ENCODE measurements at regions not wholly inside any gene's neighbourhood (a gene's known extent, or its start where the extent isn't known, plus 50 kb on each side); places are given as distances from the start of the nearest gene placed in this dataset.
"Not testable (repeated sequence)": the region's sequence is repeated elsewhere in the genome, so short reads cannot be mapped to it uniquely, and the experiment has no call there.

- not testable (repeated sequence) for DNase-seq; H3K4me1 Mint-ChIP-seq; H3K9me3 Mint-ChIP-seq; H3K4me3 Mint-ChIP-seq; H3K36me3 Mint-ChIP-seq (ENCODE audit: low read depth); ATAC-seq; H3K27ac Mint-ChIP-seq; H3K27me3 Mint-ChIP-seq
Measured at GRCh38 chr1:144046645-144047044, 74.9 kb upstream of the FAM72C start.

- DNase-seq; H3K9me3 Mint-ChIP-seq; H3K27ac Mint-ChIP-seq; H3K4me3 Mint-ChIP-seq; H3K27me3 Mint-ChIP-seq; H3K4me1 Mint-ChIP-seq; H3K36me3 Mint-ChIP-seq (ENCODE audit: low read depth): not testable (repeated sequence)
- peak; percentile 57 for ATAC-seq
Measured at GRCh38 chr1:144045751-144046546, 74.2 kb upstream of the FAM72C start.

GRCh38 chr1:144042251-144042650, 70.5 kb upstream of the FAM72C start:
- ATAC-seq; DNase-seq; H3K36me3 Mint-ChIP-seq (ENCODE audit: low read depth); H3K4me1 Mint-ChIP-seq; H3K9me3 Mint-ChIP-seq; H3K4me3 Mint-ChIP-seq; H3K27me3 Mint-ChIP-seq; H3K27ac Mint-ChIP-seq: not testable (repeated sequence)

GRCh38 chr1:144040293-144040692, 68.5 kb upstream of the FAM72C start:
- not testable (repeated sequence) for ATAC-seq; H3K4me3 Mint-ChIP-seq; DNase-seq; H3K27ac Mint-ChIP-seq; H3K27me3 Mint-ChIP-seq; H3K36me3 Mint-ChIP-seq (ENCODE audit: low read depth); H3K4me1 Mint-ChIP-seq; H3K9me3 Mint-ChIP-seq

- H3K27ac Mint-ChIP-seq; ATAC-seq; H3K36me3 Mint-ChIP-seq (ENCODE audit: low read depth); H3K4me3 Mint-ChIP-seq; H3K4me1 Mint-ChIP-seq; H3K27me3 Mint-ChIP-seq; DNase-seq; H3K9me3 Mint-ChIP-seq: not testable (repeated sequence)
Measured at GRCh38 chr1:144034045-144034444, 62.3 kb upstream of the FAM72C start.

- H3K36me3 Mint-ChIP-seq (ENCODE audit: low read depth); H3K4me3 Mint-ChIP-seq; DNase-seq; H3K4me1 Mint-ChIP-seq; H3K27me3 Mint-ChIP-seq; H3K9me3 Mint-ChIP-seq; ATAC-seq; H3K27ac Mint-ChIP-seq: not testable (repeated sequence)
Measured at GRCh38 chr1:144031550-144031949, 59.8 kb upstream of the FAM72C start.

- H3K36me3 Mint-ChIP-seq (ENCODE audit: low read depth); H3K27me3 Mint-ChIP-seq; DNase-seq; H3K4me1 Mint-ChIP-seq; H3K4me3 Mint-ChIP-seq; H3K27ac Mint-ChIP-seq; H3K9me3 Mint-ChIP-seq: not testable (repeated sequence)
- ATAC-seq: peak; percentile 97
Measured at GRCh38 chr1:144026022-144026421, 54.2 kb upstream of the FAM72C start.

- ATAC-seq; H3K4me3 Mint-ChIP-seq; H3K27ac Mint-ChIP-seq; H3K9me3 Mint-ChIP-seq; H3K36me3 Mint-ChIP-seq (ENCODE audit: low read depth); H3K27me3 Mint-ChIP-seq; H3K4me1 Mint-ChIP-seq; DNase-seq: not testable (repeated sequence)
Measured at GRCh38 chr1:144021690-144022384, 50.1 kb upstream of the FAM72C start.
